ENCODE measurements at regions not wholly inside any gene's neighbourhood (a gene's known extent, or its start where the extent isn't known, plus 50 kb on each side); places are given as distances from the start of the nearest gene placed in this dataset.

DNA sequence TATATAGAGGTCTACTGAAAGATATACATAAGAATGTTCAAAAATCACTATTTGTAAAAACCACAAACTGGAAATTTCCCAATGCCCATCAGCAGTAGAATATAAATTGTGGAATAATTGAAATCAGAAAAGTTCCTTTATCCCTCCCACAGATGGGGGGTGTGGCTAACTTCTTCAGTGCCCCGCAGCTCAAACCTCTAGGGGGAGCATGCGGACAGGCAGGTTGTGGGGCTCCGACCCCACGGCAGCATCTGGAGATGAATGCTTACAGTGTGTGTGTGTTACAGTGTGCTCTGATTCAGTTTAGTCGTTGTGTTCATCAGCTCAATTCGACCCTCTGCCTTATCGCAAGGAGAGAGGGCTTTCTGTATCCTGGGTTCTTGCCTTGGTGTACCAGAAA, 262.1 kb upstream of the LRRC7 start:
- no peak overlapping the region for H3K27ac ChIP-seq (ENCODE audit: low read depth in 1 of 2, low read length in 2 of 2)
- H3K36me3 ChIP-seq (ENCODE audit: control insufficient read depth in 4 of 4, insufficient read depth in 3 of 4, low read depth in 1 of 4, low read length in 3 of 4), result no peaks in the 10 kb centered on the region
- no peaks in the 10 kb centered on the region for H3K27me3 ChIP-seq (ENCODE audit: control insufficient read depth in 4 of 4, insufficient read depth in 4 of 4, low read length in 3 of 4)
- no peak for DNase-seq (ENCODE audit: low spot score)
- H3K9me3 ChIP-seq (ENCODE audit: control insufficient read depth in 4 of 4, low read length in 3 of 4), result no peaks in the 10 kb centered on the region
- TF ChIP-seq, protein P1, sequence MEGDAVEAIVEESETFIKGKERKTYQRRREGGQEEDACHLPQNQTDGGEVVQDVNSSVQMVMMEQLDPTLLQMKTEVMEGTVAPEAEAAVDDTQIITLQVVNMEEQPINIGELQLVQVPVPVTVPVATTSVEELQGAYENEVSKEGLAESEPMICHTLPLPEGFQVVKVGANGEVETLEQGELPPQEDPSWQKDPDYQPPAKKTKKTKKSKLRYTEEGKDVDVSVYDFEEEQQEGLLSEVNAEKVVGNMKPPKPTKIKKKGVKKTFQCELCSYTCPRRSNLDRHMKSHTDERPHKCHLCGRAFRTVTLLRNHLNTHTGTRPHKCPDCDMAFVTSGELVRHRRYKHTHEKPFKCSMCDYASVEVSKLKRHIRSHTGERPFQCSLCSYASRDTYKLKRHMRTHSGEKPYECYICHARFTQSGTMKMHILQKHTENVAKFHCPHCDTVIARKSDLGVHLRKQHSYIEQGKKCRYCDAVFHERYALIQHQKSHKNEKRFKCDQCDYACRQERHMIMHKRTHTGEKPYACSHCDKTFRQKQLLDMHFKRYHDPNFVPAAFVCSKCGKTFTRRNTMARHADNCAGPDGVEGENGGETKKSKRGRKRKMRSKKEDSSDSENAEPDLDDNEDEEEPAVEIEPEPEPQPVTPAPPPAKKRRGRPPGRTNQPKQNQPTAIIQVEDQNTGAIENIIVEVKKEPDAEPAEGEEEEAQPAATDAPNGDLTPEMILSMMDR (IDR thresholded peaks at IDR 0.05; ENCODE audit: low read depth, low read length, missing input control), result no peak
- TF ChIP-seq FOXA2 (IDR thresholded peaks at IDR 0.05) (no peak), HNF4G (IDR thresholded peaks at IDR 0.05) (no peak), NR2F2 (IDR thresholded peaks at IDR 0.05) (no peak), FOXA1 (IDR thresholded peaks at IDR 0.05) (no peak), GABPA (IDR thresholded peaks at IDR 0.05 in 1 of 2, conservative IDR thresholded peaks at IDR 0.05 in 1 of 2) (no peak), HNF4A (conservative IDR thresholded peaks at IDR 0.05) (no peak), JUND (IDR thresholded peaks at IDR 0.05) (no peak), RAD21 (IDR thresholded peaks at IDR 0.05) (no peak), EGR1 (IDR thresholded peaks at IDR 0.05; ENCODE audit: low read depth in 2 of 2) (no peak), YY1 (IDR thresholded peaks at IDR 0.05) (no peak), SP1 (IDR thresholded peaks at IDR 0.05) (no peak), RXRA (IDR thresholded peaks at IDR 0.05) (no peak), TAF1 (conservative IDR thresholded peaks at IDR 0.05) (no peak)
- TF ChIP-seq, protein P2, sequence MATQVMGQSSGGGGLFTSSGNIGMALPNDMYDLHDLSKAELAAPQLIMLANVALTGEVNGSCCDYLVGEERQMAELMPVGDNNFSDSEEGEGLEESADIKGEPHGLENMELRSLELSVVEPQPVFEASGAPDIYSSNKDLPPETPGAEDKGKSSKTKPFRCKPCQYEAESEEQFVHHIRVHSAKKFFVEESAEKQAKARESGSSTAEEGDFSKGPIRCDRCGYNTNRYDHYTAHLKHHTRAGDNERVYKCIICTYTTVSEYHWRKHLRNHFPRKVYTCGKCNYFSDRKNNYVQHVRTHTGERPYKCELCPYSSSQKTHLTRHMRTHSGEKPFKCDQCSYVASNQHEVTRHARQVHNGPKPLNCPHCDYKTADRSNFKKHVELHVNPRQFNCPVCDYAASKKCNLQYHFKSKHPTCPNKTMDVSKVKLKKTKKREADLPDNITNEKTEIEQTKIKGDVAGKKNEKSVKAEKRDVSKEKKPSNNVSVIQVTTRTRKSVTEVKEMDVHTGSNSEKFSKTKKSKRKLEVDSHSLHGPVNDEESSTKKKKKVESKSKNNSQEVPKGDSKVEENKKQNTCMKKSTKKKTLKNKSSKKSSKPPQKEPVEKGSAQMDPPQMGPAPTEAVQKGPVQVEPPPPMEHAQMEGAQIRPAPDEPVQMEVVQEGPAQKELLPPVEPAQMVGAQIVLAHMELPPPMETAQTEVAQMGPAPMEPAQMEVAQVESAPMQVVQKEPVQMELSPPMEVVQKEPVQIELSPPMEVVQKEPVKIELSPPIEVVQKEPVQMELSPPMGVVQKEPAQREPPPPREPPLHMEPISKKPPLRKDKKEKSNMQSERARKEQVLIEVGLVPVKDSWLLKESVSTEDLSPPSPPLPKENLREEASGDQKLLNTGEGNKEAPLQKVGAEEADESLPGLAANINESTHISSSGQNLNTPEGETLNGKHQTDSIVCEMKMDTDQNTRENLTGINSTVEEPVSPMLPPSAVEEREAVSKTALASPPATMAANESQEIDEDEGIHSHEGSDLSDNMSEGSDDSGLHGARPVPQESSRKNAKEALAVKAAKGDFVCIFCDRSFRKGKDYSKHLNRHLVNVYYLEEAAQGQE (IDR thresholded peaks at IDR 0.05), result no peak
- TF ChIP-seq, protein P3, sequence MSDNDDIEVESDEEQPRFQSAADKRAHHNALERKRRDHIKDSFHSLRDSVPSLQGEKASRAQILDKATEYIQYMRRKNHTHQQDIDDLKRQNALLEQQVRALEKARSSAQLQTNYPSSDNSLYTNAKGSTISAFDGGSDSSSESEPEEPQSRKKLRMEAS (IDR thresholded peaks at IDR 0.05), result no peak
- TF ChIP-seq, protein P4, sequence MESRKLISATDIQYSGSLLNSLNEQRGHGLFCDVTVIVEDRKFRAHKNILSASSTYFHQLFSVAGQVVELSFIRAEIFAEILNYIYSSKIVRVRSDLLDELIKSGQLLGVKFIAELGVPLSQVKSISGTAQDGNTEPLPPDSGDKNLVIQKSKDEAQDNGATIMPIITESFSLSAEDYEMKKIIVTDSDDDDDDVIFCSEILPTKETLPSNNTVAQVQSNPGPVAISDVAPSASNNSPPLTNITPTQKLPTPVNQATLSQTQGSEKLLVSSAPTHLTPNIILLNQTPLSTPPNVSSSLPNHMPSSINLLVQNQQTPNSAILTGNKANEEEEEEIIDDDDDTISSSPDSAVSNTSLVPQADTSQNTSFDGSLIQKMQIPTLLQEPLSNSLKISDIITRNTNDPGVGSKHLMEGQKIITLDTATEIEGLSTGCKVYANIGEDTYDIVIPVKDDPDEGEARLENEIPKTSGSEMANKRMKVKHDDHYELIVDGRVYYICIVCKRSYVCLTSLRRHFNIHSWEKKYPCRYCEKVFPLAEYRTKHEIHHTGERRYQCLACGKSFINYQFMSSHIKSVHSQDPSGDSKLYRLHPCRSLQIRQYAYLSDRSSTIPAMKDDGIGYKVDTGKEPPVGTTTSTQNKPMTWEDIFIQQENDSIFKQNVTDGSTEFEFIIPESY (IDR thresholded peaks at IDR 0.05), result no peak
- TF ChIP-seq, protein P5, sequence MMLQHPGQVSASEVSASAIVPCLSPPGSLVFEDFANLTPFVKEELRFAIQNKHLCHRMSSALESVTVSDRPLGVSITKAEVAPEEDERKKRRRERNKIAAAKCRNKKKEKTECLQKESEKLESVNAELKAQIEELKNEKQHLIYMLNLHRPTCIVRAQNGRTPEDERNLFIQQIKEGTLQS (IDR thresholded peaks at IDR 0.05), result no peak
- H3K4me3 ChIP-seq (ENCODE audit: low read depth in 1 of 3, low read length in 3 of 3), result no peak overlapping the region
- 65% methylated on average over 7 of the region's 7 CpGs for WGBS
- H3K9ac ChIP-seq (ENCODE audit: low read depth in 1 of 2, low read length in 2 of 2), result no peak overlapping the region
- H3K4me1 ChIP-seq (ENCODE audit: control insufficient read depth in 4 of 4, insufficient read depth in 4 of 4, low read length in 3 of 4), result no peaks in the 10 kb centered on the region
